Activated naive CD8-positive, alpha-beta T cell treated with anti-CD3 and anti-CD28 coated beads, Interleukin-2, amount 50 U/mL, for 24 hours (primary cell): ENCODE measurements at regions not wholly inside any gene's neighbourhood (a gene's known extent, or its start where the extent isn't known, plus 50 kb on each side); places are given as distances from the start of the nearest gene placed in this dataset.

Source experiments
- ATAC-seq: fragments of 150-1000 bp; cut with Tn5 transposase; one replicate; pipeline ENCODE4 v1.10.0; 2021
- DNase-seq: peaks from one replicate; pipeline ENCODE4 v3.0.0; 2021
- H3K27ac Mint-ChIP-seq: one replicate; pipeline ENCODE4 v1.8.0; 2021; ENCODE audit warnings: mild to moderate bottlenecking, mixed read lengths
- H3K27me3 Mint-ChIP-seq: one replicate; pipeline ENCODE4 v1.8.0; 2021; ENCODE audit warnings: mixed read lengths
- H3K36me3 Mint-ChIP-seq: one replicate; pipeline ENCODE4 v1.8.0; 2021; ENCODE audit warnings: low read depth, mixed read lengths
- H3K4me1 Mint-ChIP-seq: one replicate; pipeline ENCODE4 v1.8.0; 2021; ENCODE audit warnings: mixed read lengths
- H3K4me3 Mint-ChIP-seq: one replicate; pipeline ENCODE4 v1.8.0; 2021; ENCODE audit warnings: mild to moderate bottlenecking, moderate library complexity, mixed read lengths
- H3K9me3 Mint-ChIP-seq: one replicate; pipeline ENCODE4 v1.8.0; 2021; ENCODE audit warnings: mixed read lengths

DNA sequence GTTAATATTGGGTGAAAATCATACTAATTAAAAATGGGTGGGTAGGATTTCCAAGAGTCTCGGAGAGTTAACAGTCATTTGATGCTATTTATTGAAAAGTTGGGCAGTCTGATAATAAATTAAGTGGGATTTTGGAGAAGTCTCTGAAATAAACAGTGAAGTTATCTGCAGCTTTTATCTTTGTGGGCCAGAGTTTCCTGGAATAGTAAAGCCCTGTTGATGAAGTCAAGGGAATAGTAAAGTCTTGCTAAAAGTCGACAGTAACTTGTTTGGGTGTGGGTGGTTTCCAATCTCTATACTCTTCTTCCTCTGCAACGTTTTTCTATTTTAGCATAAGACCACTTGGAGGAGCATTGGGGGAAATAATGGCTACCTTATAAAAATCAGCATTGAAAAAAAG lies 493.6 kb downstream of the EPM2A start:
- H3K4me1 Mint-ChIP-seq, result no peaks in the 10 kb centered on the region
- DNase-seq (no peak), ATAC-seq (no peak)

DNA sequence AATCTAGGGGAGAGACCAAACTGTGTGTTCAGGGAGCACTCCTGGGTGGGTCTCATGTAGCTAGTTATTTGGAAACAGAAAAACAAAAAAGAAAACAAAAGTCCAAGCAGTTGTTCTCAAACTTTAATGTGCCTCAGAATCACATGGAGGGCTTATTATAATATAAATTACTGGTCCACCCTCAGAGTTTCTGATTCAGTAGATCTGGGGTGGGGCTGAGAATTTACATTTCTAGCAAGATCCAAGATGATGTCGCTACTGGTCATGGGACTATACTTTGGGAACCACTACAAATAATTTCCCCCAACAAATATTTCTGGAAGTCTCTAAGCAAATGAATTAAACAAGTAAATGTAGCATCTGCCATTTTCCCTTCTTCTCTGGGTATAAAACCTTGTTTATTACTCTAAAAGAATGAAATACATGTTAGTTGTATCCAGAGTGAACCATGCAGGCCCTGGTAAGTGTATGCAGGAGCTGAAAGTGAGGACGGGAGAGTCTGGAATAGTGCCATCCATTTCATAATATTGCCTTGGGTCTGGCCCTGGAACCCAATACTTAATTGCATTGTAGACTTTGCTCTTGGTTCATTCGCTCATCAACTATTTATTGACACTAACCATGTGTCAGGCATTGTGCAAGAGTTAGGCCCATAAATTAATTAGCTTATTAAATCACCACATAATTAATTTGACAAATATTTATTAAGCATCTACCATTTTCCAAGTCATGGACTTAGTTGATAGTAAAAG lies 490.8 kb downstream of the EPM2A start:
- no peaks in the 10 kb centered on the region for H3K36me3 Mint-ChIP-seq
- H3K4me1 Mint-ChIP-seq, result no peaks in the 10 kb centered on the region
- no peaks in the 10 kb centered on the region for H3K9me3 Mint-ChIP-seq
- H3K4me3 Mint-ChIP-seq, result no peak overlapping the region
- no peak overlapping the region for H3K27ac Mint-ChIP-seq
- DNase-seq, result no peak
- peaks cover 6% of the 10 kb centered on the region for H3K27me3 Mint-ChIP-seq
- no peak for ATAC-seq

More for the DNA sequence above, 493.6 kb downstream of the EPM2A start:
- Mint-ChIP-seq H3K36me3 (no peaks in the 10 kb centered on the region), H3K4me3 (no peak overlapping the region), H3K9me3 (no peaks in the 10 kb centered on the region), H3K27me3 (peaks cover 6% of the 10 kb centered on the region), H3K27ac (no peak overlapping the region)

DNA sequence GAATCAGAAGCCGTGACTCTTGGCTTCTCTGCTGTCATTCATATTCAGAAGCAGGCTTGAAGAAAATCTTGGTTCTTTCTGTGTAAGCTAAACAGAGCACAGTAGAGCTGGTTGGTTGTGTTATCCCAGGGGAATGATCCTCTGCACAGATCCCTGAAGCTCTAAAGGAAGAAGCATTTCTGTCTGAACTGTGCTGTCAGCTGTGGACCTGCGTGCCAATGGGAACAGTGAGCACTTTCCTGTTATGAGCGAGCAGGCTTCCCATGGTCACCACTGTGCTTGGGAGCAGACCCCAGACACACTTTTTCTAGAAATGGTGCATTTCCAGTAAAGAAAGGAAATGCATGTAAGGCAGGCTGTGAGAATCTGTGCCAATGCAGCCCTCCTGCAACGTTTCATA lies 490.2 kb downstream of the EPM2A start:
- H3K27ac Mint-ChIP-seq, result no peak overlapping the region
- peaks cover 6% of the 10 kb centered on the region for H3K27me3 Mint-ChIP-seq
- H3K36me3 Mint-ChIP-seq, result no peaks in the 10 kb centered on the region
- H3K9me3 Mint-ChIP-seq, result no peaks in the 10 kb centered on the region
- ATAC-seq (no peak), DNase-seq (no peak)
- H3K4me3 Mint-ChIP-seq, result no peak overlapping the region
- H3K4me1 Mint-ChIP-seq, result no peaks in the 10 kb centered on the region

DNA sequence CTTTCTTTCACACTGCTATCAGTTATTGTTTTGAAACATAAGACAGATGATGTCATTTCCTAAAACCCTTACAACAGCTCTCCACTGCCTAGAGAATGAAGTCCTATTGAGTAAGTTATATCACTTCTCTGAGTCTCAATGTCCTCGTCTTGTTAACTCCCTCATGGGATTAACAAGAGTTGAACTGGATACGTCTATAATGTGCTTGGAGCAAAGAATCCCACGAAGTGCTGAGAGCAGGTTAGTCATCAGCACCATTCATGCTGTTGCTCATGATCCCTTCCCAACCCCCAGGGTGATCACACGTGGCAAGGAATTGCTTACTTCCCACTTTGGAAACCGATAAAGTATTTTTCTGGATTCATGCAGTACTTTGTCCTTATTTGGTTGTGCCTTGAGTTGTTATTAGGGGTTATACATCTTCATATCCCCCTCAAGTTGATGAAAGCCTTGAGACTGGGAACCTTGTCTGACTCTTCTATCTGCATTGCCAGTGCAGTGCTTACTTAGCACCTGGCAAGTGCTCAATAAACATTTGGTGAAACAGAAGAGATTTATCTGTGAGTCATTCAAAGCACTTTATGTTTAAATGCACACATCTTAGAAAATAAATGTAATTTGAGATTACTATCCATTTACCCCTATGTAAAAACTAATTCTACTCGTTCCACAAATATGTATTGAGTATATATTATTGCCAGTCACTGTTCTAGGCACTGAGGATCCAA lies 487.5 kb downstream of the EPM2A start:
- H3K27ac Mint-ChIP-seq, result no peak overlapping the region
- no peak overlapping the region for H3K4me3 Mint-ChIP-seq
- H3K9me3 Mint-ChIP-seq, result no peaks in the 10 kb centered on the region
- DNase-seq (no peak), ATAC-seq (no peak)
- no peaks in the 10 kb centered on the region for H3K36me3 Mint-ChIP-seq
- no peaks in the 10 kb centered on the region for H3K4me1 Mint-ChIP-seq
- no peaks in the 10 kb centered on the region for H3K27me3 Mint-ChIP-seq

DNA sequence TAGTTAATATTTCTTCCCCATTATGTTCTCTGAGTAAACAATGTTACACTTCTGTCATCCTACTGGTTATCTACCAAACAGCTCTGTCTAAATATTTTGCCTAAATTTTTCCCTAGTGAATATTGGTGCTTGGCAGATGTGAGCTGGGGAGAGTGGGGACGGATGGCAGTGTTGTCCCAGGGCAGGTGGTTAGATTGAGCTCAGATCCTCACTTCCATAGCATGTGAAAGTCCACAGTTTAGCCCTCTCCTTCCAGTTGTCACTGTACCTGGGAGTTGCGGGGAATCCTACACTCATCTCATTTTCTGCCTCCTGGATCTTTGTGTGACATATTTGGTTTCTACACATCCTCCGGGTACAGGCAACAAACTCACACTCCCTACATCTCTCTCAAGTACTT lies 484.9 kb downstream of the EPM2A start:
- no peak overlapping the region for H3K4me3 Mint-ChIP-seq
- DNase-seq (no peak), ATAC-seq (no peak)
- no peaks in the 10 kb centered on the region for H3K9me3 Mint-ChIP-seq
- no peaks in the 10 kb centered on the region for H3K36me3 Mint-ChIP-seq
- no peak overlapping the region for H3K27ac Mint-ChIP-seq
- H3K27me3 Mint-ChIP-seq, result no peaks in the 10 kb centered on the region
- no peaks in the 10 kb centered on the region for H3K4me1 Mint-ChIP-seq

DNA sequence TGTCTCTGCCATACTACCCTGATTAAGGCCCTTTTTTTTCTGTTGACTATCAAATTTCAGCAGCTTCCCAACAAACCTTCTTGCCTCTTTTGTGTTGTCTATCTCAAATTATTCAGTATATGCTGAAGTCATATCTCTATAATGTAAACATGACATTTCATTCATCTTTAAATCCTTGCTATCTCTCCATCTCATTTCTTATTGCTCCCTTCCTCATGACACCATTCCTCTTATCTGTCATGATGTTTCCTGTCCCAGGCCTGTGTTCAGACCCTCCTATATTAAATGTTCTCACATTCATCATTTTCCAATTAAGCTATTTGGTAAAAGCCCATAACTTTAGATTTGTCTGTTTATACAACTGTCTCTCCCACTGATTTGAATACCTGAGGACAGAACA lies 482.6 kb downstream of the EPM2A start:
- no peak overlapping the region for H3K27ac Mint-ChIP-seq
- H3K27me3 Mint-ChIP-seq, result no peaks in the 10 kb centered on the region
- H3K4me1 Mint-ChIP-seq, result no peaks in the 10 kb centered on the region
- H3K9me3 Mint-ChIP-seq, result no peaks in the 10 kb centered on the region
- no peak for DNase-seq
- ATAC-seq, result no peak
- no peak overlapping the region for H3K4me3 Mint-ChIP-seq
- H3K36me3 Mint-ChIP-seq, result no peaks in the 10 kb centered on the region

DNA sequence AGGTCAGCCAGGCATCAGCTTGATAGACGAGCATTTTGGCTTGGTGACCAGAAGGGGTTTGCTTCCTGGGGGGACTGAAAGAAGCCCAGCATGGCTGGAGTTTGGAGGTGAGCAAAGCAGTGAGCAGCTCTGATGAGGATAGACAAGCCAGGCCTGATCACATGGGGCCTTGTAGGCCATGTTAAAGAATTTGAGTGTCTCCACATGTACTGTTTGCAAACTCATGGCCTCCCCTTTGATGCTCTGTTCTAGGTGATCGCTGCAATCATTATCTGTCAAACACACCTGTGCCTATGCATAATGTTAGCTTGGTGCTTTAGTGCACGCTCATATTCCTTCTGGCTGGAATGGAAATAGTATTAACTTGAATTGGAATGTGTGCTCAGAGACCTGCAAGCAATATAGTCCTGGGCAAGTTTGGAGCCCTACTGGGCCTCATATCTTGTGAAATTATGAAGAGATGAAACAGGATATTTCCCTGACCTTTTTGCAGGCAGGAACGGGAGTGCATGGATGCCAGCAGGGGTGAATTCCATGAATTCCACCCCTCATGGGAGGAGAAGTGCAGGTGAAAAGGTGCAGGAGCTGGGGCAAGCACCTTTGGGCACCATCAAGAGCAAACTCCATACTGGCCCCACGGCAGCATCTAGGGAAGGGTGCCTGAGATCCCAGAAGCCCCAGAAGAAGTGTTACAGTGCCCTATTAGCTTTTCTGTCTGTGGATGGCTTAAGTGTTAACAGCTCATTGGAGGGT lies 480.5 kb downstream of the EPM2A start:
- DNase-seq (no peak), ATAC-seq (no peak)
- Mint-ChIP-seq H3K4me3 (no peak overlapping the region), H3K27me3 (no peaks in the 10 kb centered on the region), H3K27ac (no peak overlapping the region), H3K36me3 (no peaks in the 10 kb centered on the region), H3K4me1 (no peaks in the 10 kb centered on the region), H3K9me3 (no peaks in the 10 kb centered on the region)

DNA sequence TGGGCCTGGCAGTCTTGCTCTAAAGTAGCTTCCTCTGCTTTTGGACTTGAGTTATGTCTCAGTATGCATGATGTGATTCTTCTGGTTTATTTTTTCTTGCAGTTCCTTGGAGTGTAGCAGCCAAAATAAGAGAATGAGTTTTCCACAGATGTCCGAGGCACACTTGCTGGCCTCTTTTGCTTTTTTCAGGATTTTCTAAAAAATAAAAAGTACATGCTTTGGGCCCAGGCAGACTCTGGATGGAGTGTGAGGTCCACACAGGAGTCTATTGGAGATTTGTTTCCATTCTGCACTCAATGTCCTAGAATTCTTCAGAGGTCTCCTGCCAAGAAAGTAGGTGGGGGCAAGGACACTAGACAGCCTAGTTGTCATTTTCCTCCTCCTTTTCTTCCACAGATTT lies 477.6 kb downstream of the EPM2A start:
- Mint-ChIP-seq H3K27me3 (peaks cover 2% of the 10 kb centered on the region), H3K4me3 (no peak overlapping the region), H3K9me3 (no peaks in the 10 kb centered on the region), H3K36me3 (no peaks in the 10 kb centered on the region), H3K27ac (no peak overlapping the region), H3K4me1 (no peaks in the 10 kb centered on the region)
- DNase-seq (no peak), ATAC-seq (no peak)

DNA sequence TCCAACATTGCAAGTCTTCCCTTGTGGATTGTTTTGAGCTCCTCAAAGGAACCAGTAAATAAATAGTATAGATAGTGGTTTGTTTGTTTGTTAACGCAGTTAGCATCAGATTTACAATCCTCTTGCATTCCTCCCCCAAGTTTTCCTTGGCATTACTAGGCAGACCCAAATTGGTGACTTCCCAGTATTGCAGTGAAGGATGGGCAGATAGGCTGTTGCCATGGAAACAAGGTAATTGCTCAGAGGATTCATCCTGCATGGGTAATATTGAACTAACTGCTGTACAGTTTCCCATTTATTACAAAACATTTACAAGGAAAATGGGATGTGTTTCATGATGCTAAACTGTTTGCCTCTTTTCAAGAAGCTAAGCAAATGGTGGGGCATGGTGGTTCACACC lies 477.2 kb downstream of the EPM2A start:
- Mint-ChIP-seq H3K9me3 (no peaks in the 10 kb centered on the region), H3K4me1 (no peaks in the 10 kb centered on the region), H3K4me3 (no peak overlapping the region), H3K36me3 (no peaks in the 10 kb centered on the region), H3K27ac (no peak overlapping the region), H3K27me3 (peaks cover 2% of the 10 kb centered on the region)
- ATAC-seq (no peak), DNase-seq (no peak)

DNA sequence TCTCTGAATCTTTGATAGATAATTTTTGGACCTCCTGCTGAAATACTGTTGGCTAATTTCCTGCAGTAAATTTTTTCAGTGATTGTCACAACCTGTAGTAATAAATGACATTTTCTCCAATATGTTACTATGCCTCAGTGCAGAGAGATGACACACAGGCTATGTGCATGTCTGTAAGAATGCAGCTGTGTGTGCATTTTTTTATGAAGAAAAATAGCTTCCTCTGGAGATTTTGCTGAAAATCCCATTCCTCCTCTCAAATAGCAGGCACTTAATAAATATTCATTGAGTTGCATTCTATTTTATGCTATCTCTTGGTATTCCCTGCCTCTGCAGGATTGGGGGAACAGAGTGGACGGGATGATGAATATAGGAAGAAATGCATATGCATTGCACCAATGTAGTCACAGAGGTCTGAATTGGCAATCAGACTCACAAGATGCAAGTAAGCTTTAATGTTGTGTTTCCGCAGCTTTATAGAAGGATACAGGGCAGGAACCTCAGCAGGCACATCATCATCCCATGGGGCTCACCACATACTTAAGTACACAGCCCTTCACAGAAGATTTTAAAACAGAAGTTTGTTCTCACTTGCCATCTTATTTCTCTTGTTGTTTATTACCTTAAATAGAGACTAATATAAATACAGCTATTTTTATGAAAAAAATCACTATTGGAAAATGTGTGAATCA lies 474.7 kb downstream of the EPM2A start:
- H3K4me3 Mint-ChIP-seq, result no peak overlapping the region
- no peak for DNase-seq
- H3K27me3 Mint-ChIP-seq, result peaks cover 2% of the 10 kb centered on the region
- H3K9me3 Mint-ChIP-seq, result no peaks in the 10 kb centered on the region
- no peak for ATAC-seq
- no peaks in the 10 kb centered on the region for H3K4me1 Mint-ChIP-seq
- no peaks in the 10 kb centered on the region for H3K36me3 Mint-ChIP-seq
- H3K27ac Mint-ChIP-seq, result no peak overlapping the region

DNA sequence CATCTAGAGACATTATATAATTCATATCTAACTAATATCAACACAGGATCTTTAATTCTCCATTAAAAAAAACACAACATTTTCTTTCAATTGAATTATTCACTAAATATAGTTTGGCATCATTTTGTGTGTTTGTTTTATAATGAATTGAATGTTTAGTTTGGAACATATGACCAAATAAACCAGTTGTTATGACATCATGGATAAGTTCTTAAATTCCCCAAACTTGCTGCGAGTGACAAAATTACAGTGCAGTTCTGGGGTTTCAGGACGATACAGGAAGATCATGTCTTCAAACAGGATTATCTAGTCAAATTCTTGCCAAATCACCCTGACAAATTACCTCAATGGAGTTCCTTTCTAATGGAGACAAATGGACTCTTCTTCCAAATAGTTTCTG lies 473.6 kb downstream of the EPM2A start:
- Mint-ChIP-seq H3K4me3 (no peak overlapping the region), H3K9me3 (no peaks in the 10 kb centered on the region), H3K27ac (no peak overlapping the region), H3K4me1 (no peaks in the 10 kb centered on the region), H3K36me3 (no peaks in the 10 kb centered on the region), H3K27me3 (peaks cover 2% of the 10 kb centered on the region)
- DNase-seq (no peak), ATAC-seq (no peak)

DNA sequence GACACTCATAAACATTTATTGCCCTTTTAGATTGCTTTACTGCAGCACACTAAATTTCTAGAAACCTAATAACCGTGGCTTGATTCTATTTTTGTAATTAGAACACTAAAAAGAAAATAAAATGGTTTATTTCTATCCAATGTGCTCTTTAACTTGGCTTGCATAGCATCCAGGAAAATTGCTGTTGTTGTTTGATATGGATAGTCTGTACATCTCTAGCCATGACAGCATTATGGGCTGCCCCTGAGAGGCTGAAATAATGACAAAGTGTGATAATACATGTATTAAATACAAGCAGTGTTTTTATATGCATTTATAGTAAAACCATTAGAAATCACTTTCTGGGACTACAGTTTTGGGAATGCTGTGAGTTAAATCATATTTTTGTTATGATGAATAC lies 472.5 kb downstream of the EPM2A start:
- Mint-ChIP-seq H3K9me3 (no peaks in the 10 kb centered on the region), H3K4me3 (no peak overlapping the region), H3K27ac (no peak overlapping the region), H3K4me1 (no peaks in the 10 kb centered on the region), H3K36me3 (no peaks in the 10 kb centered on the region), H3K27me3 (peaks cover 2% of the 10 kb centered on the region)
- no peak for ATAC-seq
- DNase-seq, result no peak

DNA sequence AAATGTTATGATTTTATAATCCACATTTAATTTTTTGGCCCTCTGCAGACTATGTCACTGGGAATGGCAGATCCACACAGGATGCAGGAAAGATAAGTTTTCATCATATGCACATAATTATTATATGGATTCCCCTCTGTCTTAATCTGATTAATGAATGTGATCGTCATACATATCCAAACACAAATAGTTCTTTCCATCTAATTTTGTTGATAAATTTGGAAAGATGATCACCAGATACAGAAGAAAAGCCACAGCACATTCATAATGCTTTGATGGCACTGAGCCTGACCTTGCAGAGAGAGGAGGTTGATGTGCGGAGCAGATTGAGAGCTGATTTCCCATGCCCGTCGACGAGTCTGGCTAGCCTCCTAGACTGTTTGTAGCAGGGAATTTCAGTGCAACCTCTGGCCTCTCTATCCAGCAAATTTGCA lies 471.5 kb downstream of the EPM2A start:
- DNase-seq (no peak), ATAC-seq (no peak)
- Mint-ChIP-seq H3K4me1 (no peaks in the 10 kb centered on the region), H3K9me3 (no peaks in the 10 kb centered on the region), H3K27me3 (peaks cover 2% of the 10 kb centered on the region), H3K27ac (no peak overlapping the region), H3K36me3 (no peaks in the 10 kb centered on the region), H3K4me3 (no peak overlapping the region)

DNA sequence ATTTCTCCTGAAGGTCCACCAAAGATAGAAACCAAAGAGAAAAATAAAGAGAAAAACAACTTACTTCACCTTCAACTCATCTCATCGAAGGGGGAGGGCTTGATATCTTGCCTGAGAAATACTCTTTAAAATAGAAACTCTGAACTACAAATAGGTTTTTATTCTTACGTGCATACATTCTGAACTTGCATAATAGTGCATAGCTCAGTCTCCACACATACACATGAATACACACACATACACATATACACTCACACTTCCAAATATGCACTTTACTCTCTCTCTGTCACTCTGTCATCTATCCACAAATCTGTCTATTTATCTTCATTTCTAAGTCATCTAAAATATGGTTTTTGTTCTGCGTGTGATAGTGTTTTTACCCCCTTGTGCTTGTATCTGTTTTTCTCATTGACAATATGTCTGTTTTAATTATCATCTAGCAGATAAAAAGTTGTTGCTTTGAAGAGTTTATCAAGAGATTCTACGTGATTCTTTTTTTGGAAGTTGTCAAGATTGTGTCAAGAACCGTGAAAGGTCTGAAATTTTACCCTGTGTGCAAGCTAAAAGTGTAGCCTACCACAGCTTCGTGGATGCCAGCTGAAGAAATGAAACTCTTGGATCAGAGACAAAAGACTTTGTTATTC lies 468.8 kb downstream of the EPM2A start:
- Mint-ChIP-seq H3K27ac (no peak overlapping the region), H3K27me3 (peaks cover 2% of the 10 kb centered on the region), H3K4me3 (no peak overlapping the region), H3K36me3 (no peaks in the 10 kb centered on the region), H3K4me1 (no peaks in the 10 kb centered on the region), H3K9me3 (no peaks in the 10 kb centered on the region)
- ATAC-seq, result no peak
- DNase-seq, result no peak
